Kidney tubule cell (primary cell): ENCODE measurements at regions not wholly inside any gene's neighbourhood (a gene's known extent, or its start where the extent isn't known, plus 50 kb on each side); places are given as distances from the start of the nearest gene placed in this dataset.
"Not testable (repeated sequence)": the region's sequence is repeated elsewhere in the genome, so short reads cannot be mapped to it uniquely, and the experiment has no call there.

Source experiments
- DNase-seq: peaks from one replicate; pipeline ENCODE4 v3.0.0-alpha.2; 2018; ENCODE audit warnings: low spot score

- not testable (repeated sequence) for DNase-seq
Observed at GRCh38 chr10:46095943-46096342, 49.9 kb upstream of the MSMB start.

- peak; percentile 59 for DNase-seq
Observed at GRCh38 chr10:46096446-46096845, 50.4 kb upstream of the MSMB start.

- DNase-seq, result no peak
Observed at GRCh38 chr10:46096909-46097575, 51.0 kb upstream of the MSMB start.

GRCh38 chr10:46097576-46098317, 51.7 kb upstream of the MSMB start:
- no peak for DNase-seq

- DNase-seq, result no peak
Observed at GRCh38 chr10:46098386-46098785, 52.3 kb upstream of the MSMB start.

GRCh38 chr10:46098925-46099324, 52.9 kb upstream of the MSMB start:
- DNase-seq, result not testable (repeated sequence)

- DNase-seq, result no peak
Observed at GRCh38 chr10:46104071-46104585, 58.1 kb upstream of the MSMB start.

GRCh38 chr10:46105416-46105815, 59.3 kb upstream of the MSMB start:
- not testable (repeated sequence) for DNase-seq

GRCh38 chr10:46105856-46106409, 59.9 kb upstream of the MSMB start:
- DNase-seq, result not testable (repeated sequence)

GRCh38 chr10:46106410-46107255, 60.6 kb upstream of the MSMB start:
- peak; percentile 43 for DNase-seq

GRCh38 chr10:46108158-46108499, 62.1 kb upstream of the MSMB start:
- DNase-seq, result not testable (repeated sequence)

GRCh38 chr10:46154271-46154670, 108.2 kb upstream of the MSMB start:
- not testable (repeated sequence) for DNase-seq

- not testable (repeated sequence) for DNase-seq
Observed at GRCh38 chr10:46154683-46155082, 108.6 kb upstream of the MSMB start.

- not testable (repeated sequence) for DNase-seq
Observed at GRCh38 chr10:46156866-46157265, 110.8 kb upstream of the MSMB start.

- no peak for DNase-seq
Observed at GRCh38 chr10:46169736-46170135, 117.1 kb upstream of the ANTXRL start.

- DNase-seq, result no peak
Observed at GRCh38 chr10:46170789-46171188, 116.0 kb upstream of the ANTXRL start.

GRCh38 chr10:46171661-46172060, 115.1 kb upstream of the ANTXRL start:
- no peak for DNase-seq

- no peak for DNase-seq
Observed at GRCh38 chr10:46175296-46175695, 111.5 kb upstream of the ANTXRL start.

GRCh38 chr10:46175831-46176230, 111.0 kb upstream of the ANTXRL start:
- no peak for DNase-seq

- DNase-seq, result not testable (repeated sequence)
Observed at GRCh38 chr10:46187431-46187830, 99.4 kb upstream of the ANTXRL start.

GRCh38 chr10:46197050-46197449, 89.7 kb upstream of the ANTXRL start:
- DNase-seq, result no peak

- peak; percentile 7 for DNase-seq
Observed at GRCh38 chr10:46198516-46198915, 88.3 kb upstream of the ANTXRL start.
